ENCODE measurements at regions not wholly inside any gene's neighbourhood (a gene's known extent, or its start where the extent isn't known, plus 50 kb on each side); places are given as distances from the start of the nearest gene placed in this dataset.
"Not testable (repeated sequence)": the region's sequence is repeated elsewhere in the genome, so short reads cannot be mapped to it uniquely, and the experiment has no call there.

GRCh38 chr15:62326460-62327011, 161.5 kb upstream of the C2CD4B start:
- H3K9me3 Mint-ChIP-seq: no peaks in the 10 kb centered on the region
- H3K27ac Mint-ChIP-seq: no peak overlapping the region
- H3K4me3 Mint-ChIP-seq: no peak overlapping the region
- H3K36me3 Mint-ChIP-seq (ENCODE audit: low read depth): no peaks in the 10 kb centered on the region
- peaks cover 5% of the 10 kb centered on the region for H3K4me1 Mint-ChIP-seq
- H3K27me3 Mint-ChIP-seq (ENCODE audit: low read depth, poor library complexity): peaks cover 10% of the 10 kb centered on the region
- DNase-seq: no peak
- no peak for TF ChIP-seq CTCF (IDR thresholded peaks at IDR 0.05)

- DNase-seq: no peak
- no peak for TF ChIP-seq CTCF (IDR thresholded peaks at IDR 0.05)
- no peak overlapping the region for H3K27ac Mint-ChIP-seq
- no peaks in the 10 kb centered on the region for H3K9me3 Mint-ChIP-seq
- no peak overlapping the region for H3K4me3 Mint-ChIP-seq
- no peaks in the 10 kb centered on the region for H3K36me3 Mint-ChIP-seq (ENCODE audit: low read depth)
- peaks cover 10% of the 10 kb centered on the region for H3K27me3 Mint-ChIP-seq (ENCODE audit: low read depth, poor library complexity)
- H3K4me1 Mint-ChIP-seq: peaks cover 5% of the 10 kb centered on the region
Measured at GRCh38 chr15:62327406-62327805, 162.3 kb upstream of the C2CD4B start.

- H3K4me3 Mint-ChIP-seq; H3K27ac Mint-ChIP-seq; H3K36me3 Mint-ChIP-seq (ENCODE audit: low read depth); H3K27me3 Mint-ChIP-seq (ENCODE audit: low read depth, poor library complexity); H3K4me1 Mint-ChIP-seq; DNase-seq: not testable (repeated sequence)
- H3K9me3 Mint-ChIP-seq: peaks cover 14% of the 10 kb centered on the region
Measured at GRCh38 chr15:62332472-62332871, 167.4 kb upstream of the C2CD4B start.

GRCh38 chr15:62334536-62334935, 169.5 kb upstream of the C2CD4B start:
- H3K9me3 Mint-ChIP-seq: peaks cover 14% of the 10 kb centered on the region
- no peak overlapping the region for H3K27ac Mint-ChIP-seq
- H3K36me3 Mint-ChIP-seq (ENCODE audit: low read depth): peaks cover 8% of the 10 kb centered on the region
- no peak overlapping the region for H3K4me3 Mint-ChIP-seq
- no peak for DNase-seq
- TF ChIP-seq CTCF (IDR thresholded peaks at IDR 0.05): no peak
- H3K27me3 Mint-ChIP-seq (ENCODE audit: low read depth, poor library complexity): peaks cover 5% of the 10 kb centered on the region
- no peaks in the 10 kb centered on the region for H3K4me1 Mint-ChIP-seq

GRCh38 chr15:62337934-62338333, 172.8 kb upstream of the C2CD4B start:
- Mint-ChIP-seq H3K4me3 (no peak overlapping the region), H3K27me3 (ENCODE audit: low read depth, poor library complexity) (peaks cover 5% of the 10 kb centered on the region), H3K36me3 (ENCODE audit: low read depth) (peaks cover 8% of the 10 kb centered on the region), H3K9me3 (peaks cover 14% of the 10 kb centered on the region), H3K27ac (no peak overlapping the region), H3K4me1 (no peaks in the 10 kb centered on the region)
- DNase-seq: no peak
- no peak for TF ChIP-seq CTCF (IDR thresholded peaks at IDR 0.05)

- TF ChIP-seq CTCF (IDR thresholded peaks at IDR 0.05): no peak
- Mint-ChIP-seq H3K27me3 (ENCODE audit: low read depth, poor library complexity) (peaks cover 5% of the 10 kb centered on the region), H3K36me3 (ENCODE audit: low read depth) (peaks cover 7% of the 10 kb centered on the region), H3K4me3 (no peak overlapping the region), H3K9me3 (peaks cover 11% of the 10 kb centered on the region), H3K27ac (no peak overlapping the region), H3K4me1 (no peaks in the 10 kb centered on the region)
- DNase-seq: no peak
Measured at GRCh38 chr15:62338497-62338896, 173.4 kb upstream of the C2CD4B start.
